GM12874 (cell line): ENCODE measurements at regions not wholly inside any gene's neighbourhood (a gene's known extent, or its start where the extent isn't known, plus 50 kb on each side); places are given as distances from the start of the nearest gene placed in this dataset.

ENCODE experiments used
- CTCF ChIP-seq: IDR thresholded peaks from 2 replicates; pipeline ENCODE4 v1.5.1; 2011; ENCODE audit warnings: low read depth, mild to moderate bottlenecking, control low read depth, low read length, moderate library complexity; ENCODE audit not compliant: insufficient read depth

DNA sequence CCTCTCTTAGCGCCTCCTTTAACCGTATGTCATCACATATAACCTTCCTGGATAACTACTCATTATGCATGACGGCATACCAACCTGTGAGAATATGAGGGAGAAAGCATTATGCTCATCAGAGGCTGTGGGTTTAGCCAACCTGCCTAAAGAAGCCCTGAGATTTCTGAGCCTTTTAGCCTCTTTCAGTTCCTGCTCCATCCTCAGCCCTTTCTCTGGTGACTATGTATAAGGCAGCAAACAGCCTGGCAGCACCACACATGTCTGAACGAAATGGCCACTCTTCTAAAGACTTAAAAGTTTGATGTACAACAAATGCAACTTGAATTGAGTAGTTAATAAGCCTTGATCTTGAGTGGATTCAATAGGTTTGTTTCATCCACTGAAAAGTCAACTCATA, 64.8 kb upstream of the SOX5 start:
- no peak for TF ChIP-seq CTCF

- no peak for TF ChIP-seq CTCF
Observed at GRCh38 chr12:24012528-24012927, 63.1 kb upstream of the SOX5 start.

DNA sequence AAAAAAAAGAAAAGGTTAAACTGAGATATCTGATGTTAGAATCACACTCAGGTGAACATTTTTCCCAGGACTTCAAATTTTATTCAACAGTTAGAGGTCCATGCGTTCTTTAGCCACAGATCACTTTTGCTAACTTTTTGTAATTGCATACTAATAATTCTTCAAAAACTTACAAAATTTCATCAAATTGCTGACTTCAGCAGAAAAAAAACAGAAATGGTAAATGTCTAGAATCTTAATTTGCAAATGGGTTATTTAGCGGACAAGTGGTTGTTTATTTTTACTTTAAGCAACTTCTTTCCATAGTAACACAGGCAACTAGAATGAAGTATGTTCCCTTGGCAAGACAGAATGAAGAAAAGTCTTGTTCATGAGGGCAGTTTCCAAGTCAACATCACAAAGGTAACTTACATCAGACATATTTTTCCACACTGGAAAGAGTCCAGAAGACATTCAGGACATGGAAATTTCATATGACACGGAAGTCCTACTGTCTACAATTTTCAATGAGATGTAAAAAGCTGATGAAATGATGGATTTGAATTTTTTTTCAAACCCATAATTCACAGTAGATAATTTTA, 62.5 kb upstream of the SOX5 start:
- no peak for TF ChIP-seq CTCF

- TF ChIP-seq CTCF = no peak
Observed at GRCh38 chr12:24008166-24008565, 58.7 kb upstream of the SOX5 start.
